K562 (cell line): ENCODE measurements at regions not wholly inside any gene's neighbourhood (a gene's known extent, or its start where the extent isn't known, plus 50 kb on each side); places are given as distances from the start of the nearest gene placed in this dataset.

Experiments
- ELK1 ChIP-seq: sonication (generic); formaldehyde crosslinking; IDR thresholded peaks from 2 replicates; pipeline ENCODE4 v1.8.1; 2022; ENCODE audit warnings: missing genetic modification reagents
- GATAD2A ChIP-seq: fragments of 450-650 bp; IDR thresholded peaks from 2 replicates; pipeline ENCODE4 v1.6.1; 2017
- HNRNPH1 ChIP-seq: fragments of 200-400 bp; formaldehyde crosslinking; optimal IDR thresholded peaks from 2 replicates; pipeline ENCODE3; 2017; ENCODE audit warnings: low read depth, mild to moderate bottlenecking, low read length, moderate library complexity
- JUND ChIP-seq, 2 experiments: IDR thresholded peaks; 2 replicates in 1 of 2; 3 replicates in 1 of 2; pipeline ENCODE4 v1.6.1; 2011; ENCODE audit warnings: borderline replicate concordance in 2 of 2, low read depth in 2 of 2, low read length in 2 of 2, improper control_type of control experiment in 1 of 2, missing biosample characterization in 1 of 2, missing genetic modification characterization in 1 of 2, missing genetic modification reagents in 1 of 2
- KLF6 ChIP-seq: fragments of 250-450 bp; sonication (Bioruptor Pico); IDR thresholded peaks from 2 replicates; pipeline ENCODE4 v1.4.0; 2020; ENCODE audit warnings: mild to moderate bottlenecking, moderate library complexity, borderline replicate concordance
- MLLT1 ChIP-seq, 2 experiments: fragments of 450-650 bp; IDR thresholded peaks; 2 replicates each; pipeline ENCODE4 v1.6.1; 2016
- MYNN ChIP-seq, 2 experiments: sonication (generic); formaldehyde crosslinking in 1 of 2; IDR thresholded peaks; 2 replicates each; pipeline versions ENCODE4 v1.5.0 to v1.6.1; 2016 to 2020; ENCODE audit warnings: antibody characterized with exemption in 1 of 2, missing genetic modification reagents in 1 of 2
- PCBP2 ChIP-seq: fragments of 200-400 bp; formaldehyde crosslinking; IDR thresholded peaks from 2 replicates; pipeline ENCODE4 v1.6.1; 2018; ENCODE audit warnings: low read length, low read depth, mild to moderate bottlenecking, moderate library complexity; ENCODE audit not compliant: poor library complexity, severe bottlenecking
- RAD51 ChIP-seq: fragments of 450-650 bp; IDR thresholded peaks from 2 replicates; pipeline ENCODE4 v1.7.1; 2016; ENCODE audit warnings: low read depth, mild to moderate bottlenecking, borderline replicate concordance
- RBBP5 ChIP-seq: fragments of 200-600 bp; sonication (generic); IDR thresholded peaks from 2 replicates; pipeline ENCODE4 v1.6.1; 2012; ENCODE audit warnings: borderline replicate concordance, mild to moderate bottlenecking, low read length, control low read depth, inconsistent platforms; ENCODE audit not compliant: insufficient read depth, poor library complexity, severe bottlenecking
- REST ChIP-seq, 2 experiments: fragments of 450-650 bp; formaldehyde crosslinking in 1 of 2; IDR thresholded peaks; 2 replicates each; pipeline versions ENCODE4 v1.4.0 to v1.6.1; 2014 to 2020; ENCODE audit warnings: mild to moderate bottlenecking in 2 of 2, borderline replicate concordance in 1 of 2, low read depth in 1 of 2
- SMARCA5 ChIP-seq: fragments of 450-650 bp; IDR thresholded peaks from 2 replicates; pipeline ENCODE4 v1.6.1; 2016
- TAF9B ChIP-seq: fragments of 450-650 bp; IDR thresholded peaks from 2 replicates; pipeline ENCODE4 v1.6.1; 2018; ENCODE audit warnings: mild to moderate bottlenecking; ENCODE audit not compliant: partially characterized antibody
- TBP ChIP-seq: optimal IDR thresholded peaks from 2 replicates; pipeline ENCODE3; 2011; ENCODE audit warnings: low read depth, low read length, improper control_type of control experiment
- ZNF79 ChIP-seq: fragments of 250-450 bp; sonication (Bioruptor Pico); IDR thresholded peaks from 2 replicates; pipeline ENCODE4 v1.4.0; 2020; ENCODE audit warnings: low read depth, mild to moderate bottlenecking, moderate library complexity

- TF ChIP-seq MLLT1 (IDR thresholded peaks at IDR 0.05) (peak in 1 of 2 experiments; percentile 64; a peak in 2 of 4 replicates), MYNN (IDR thresholded peaks at IDR 0.05) (peak; percentile 97), MYNN (CRISPR knock-in tag; IDR thresholded peaks at IDR 0.05) (no peak), GATAD2A (peak; percentile 29; the same call in 1 of the 2 replicates), REST (IDR thresholded peaks at IDR 0.05; ENCODE audit: borderline replicate concordance) (no peak), REST (CRISPR knock-in tag; IDR thresholded peaks at IDR 0.05; ENCODE audit: low read depth) (peak; percentile 58), KLF6 (CRISPR knock-in tag) (peak; percentile 18; the same call in 1 of the 2 replicates), SMARCA5 (no peak), JUND (IDR thresholded peaks at IDR 0.05; ENCODE audit: borderline replicate concordance, low read depth, low read length) (peak; percentile 72), JUND (tag; IDR thresholded peaks at IDR 0.05; ENCODE audit: borderline replicate concordance, low read depth, low read length) (peak; percentile 88; the same call in 2 of the 3 replicates), ZNF79 (peak; percentile 15; the same call in 1 of the 2 replicates), ELK1 (CRISPR knock-in tag) (no peak), RAD51 (peak; percentile 31; the same call in 1 of the 2 replicates), HNRNPH1 (no peak), PCBP2 (no peak), TAF9B (peak; percentile 90), TBP (peak; percentile 42), RBBP5 (peak; percentile 64)
Measured at GRCh38 chr16:79972053-79972704, 371.6 kb upstream of the MAF start (continued).
